ENCODE measurements at regions not wholly inside any gene's neighbourhood (a gene's known extent, or its start where the extent isn't known, plus 50 kb on each side); places are given as distances from the start of the nearest gene placed in this dataset.
A peak's percentile ranks its signal among the peaks of the same experiment; 100 is the strongest.

- TF ChIP-seq, protein P1, sequence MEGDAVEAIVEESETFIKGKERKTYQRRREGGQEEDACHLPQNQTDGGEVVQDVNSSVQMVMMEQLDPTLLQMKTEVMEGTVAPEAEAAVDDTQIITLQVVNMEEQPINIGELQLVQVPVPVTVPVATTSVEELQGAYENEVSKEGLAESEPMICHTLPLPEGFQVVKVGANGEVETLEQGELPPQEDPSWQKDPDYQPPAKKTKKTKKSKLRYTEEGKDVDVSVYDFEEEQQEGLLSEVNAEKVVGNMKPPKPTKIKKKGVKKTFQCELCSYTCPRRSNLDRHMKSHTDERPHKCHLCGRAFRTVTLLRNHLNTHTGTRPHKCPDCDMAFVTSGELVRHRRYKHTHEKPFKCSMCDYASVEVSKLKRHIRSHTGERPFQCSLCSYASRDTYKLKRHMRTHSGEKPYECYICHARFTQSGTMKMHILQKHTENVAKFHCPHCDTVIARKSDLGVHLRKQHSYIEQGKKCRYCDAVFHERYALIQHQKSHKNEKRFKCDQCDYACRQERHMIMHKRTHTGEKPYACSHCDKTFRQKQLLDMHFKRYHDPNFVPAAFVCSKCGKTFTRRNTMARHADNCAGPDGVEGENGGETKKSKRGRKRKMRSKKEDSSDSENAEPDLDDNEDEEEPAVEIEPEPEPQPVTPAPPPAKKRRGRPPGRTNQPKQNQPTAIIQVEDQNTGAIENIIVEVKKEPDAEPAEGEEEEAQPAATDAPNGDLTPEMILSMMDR (IDR thresholded peaks at IDR 0.05; ENCODE audit: insufficient read depth, low read depth, low read length, missing control alignments), result no peak
- no peak for DNase-seq (ENCODE audit: low read depth)
- H3K4me3 ChIP-seq (ENCODE audit: low read length), result no peak overlapping the region
Observed at GRCh38 chr4:176406297-176406696, 86.5 kb downstream of the SPCS3 start.

DNA sequence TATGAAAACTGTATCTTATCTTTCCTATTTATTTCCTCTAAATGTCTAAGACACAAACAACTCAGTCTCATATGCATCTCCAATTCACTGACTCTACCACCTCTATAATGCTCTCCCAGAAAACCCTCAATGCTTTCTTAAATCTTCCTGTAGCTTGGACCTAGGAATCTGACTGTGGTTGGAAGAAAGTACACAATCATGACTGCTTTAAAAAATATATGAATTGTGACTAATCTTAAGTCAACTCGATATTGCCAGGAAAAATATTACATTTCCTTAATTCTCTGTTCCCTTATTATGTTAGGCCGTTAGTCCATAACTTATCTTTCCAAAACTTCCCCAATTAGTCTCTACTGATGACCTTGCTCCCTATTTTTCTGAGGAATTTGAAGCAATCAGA lies 87.0 kb downstream of the SPCS3 start:
- no peak overlapping the region for H3K4me3 ChIP-seq (ENCODE audit: low read length)
- DNase-seq (ENCODE audit: low read depth), result no peak
- TF ChIP-seq, protein P1 (IDR thresholded peaks at IDR 0.05; ENCODE audit: insufficient read depth, low read depth, low read length, missing control alignments), result no peak

DNA sequence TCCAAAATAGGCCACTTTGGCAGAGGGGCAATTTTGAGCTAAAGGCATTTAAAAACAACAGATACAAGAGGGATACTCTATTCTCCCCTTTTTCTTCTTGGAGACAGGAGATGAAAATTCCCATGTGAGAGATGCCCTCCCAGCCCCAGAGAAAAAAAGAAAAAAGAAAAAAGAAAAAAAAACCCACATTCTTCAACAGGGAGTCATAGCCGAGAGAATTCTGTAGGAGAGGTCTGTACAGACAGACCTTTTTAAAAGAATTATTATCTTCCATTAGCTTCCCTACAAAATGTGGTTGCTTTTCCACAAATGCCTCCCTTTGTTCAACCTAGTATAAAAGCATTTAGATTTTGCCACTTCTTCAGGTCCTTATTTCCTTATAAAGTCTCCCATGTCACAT lies 89.9 kb downstream of the SPCS3 start:
- DNase-seq (ENCODE audit: low read depth), result no peak
- TF ChIP-seq, protein P1 (IDR thresholded peaks at IDR 0.05; ENCODE audit: insufficient read depth, low read depth, low read length, missing control alignments), result no peak
- H3K4me3 ChIP-seq (ENCODE audit: low read length), result no peak overlapping the region

DNA sequence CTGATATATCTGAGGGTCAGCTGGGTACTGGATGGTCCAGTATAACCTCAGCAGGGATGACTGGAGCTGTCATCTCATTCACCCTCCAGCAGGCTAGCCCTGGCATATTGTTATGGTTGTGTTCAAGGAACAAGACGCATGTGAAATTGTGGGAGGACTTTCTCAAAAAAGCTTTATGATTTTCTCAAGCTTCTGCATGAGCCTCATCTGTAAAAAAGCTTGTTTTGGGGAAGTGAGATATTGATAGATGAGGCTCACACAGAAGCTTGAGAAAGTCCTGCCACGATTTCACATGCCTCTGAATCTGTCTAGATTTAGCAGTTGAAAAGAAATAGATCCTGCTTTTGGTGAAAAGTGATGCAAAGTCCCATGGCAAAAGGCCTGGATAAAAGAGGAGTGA lies 93.4 kb downstream of the SPCS3 start:
- TF ChIP-seq, protein P1 (IDR thresholded peaks at IDR 0.05; ENCODE audit: insufficient read depth, low read depth, low read length, missing control alignments), result no peak
- H3K4me3 ChIP-seq (ENCODE audit: low read length), result no peak overlapping the region
- no peak for DNase-seq (ENCODE audit: low read depth)

DNA sequence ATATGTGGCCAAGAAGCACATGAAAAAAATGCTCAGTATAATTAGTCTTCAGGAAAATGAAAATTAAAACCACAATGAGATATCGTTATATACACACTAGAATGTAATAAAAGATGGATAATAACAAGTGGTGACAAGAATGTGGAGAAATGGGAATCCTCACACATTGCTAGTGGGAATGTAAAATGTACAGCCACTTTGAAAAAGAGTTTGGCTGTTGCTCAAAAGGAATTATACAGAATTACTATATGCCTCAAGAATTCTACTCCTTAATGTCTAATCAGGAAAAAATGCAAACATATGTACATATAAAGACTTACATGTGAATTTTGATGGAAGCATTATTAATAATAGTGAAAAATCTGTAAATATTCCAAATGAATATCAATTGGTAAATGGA lies 102.2 kb downstream of the SPCS3 start:
- TF ChIP-seq, protein P1 (IDR thresholded peaks at IDR 0.05; ENCODE audit: insufficient read depth, low read depth, low read length, missing control alignments), result no peak
- DNase-seq (ENCODE audit: low read depth), result peak; percentile 53
- no peak overlapping the region for H3K4me3 ChIP-seq (ENCODE audit: low read length)

DNA sequence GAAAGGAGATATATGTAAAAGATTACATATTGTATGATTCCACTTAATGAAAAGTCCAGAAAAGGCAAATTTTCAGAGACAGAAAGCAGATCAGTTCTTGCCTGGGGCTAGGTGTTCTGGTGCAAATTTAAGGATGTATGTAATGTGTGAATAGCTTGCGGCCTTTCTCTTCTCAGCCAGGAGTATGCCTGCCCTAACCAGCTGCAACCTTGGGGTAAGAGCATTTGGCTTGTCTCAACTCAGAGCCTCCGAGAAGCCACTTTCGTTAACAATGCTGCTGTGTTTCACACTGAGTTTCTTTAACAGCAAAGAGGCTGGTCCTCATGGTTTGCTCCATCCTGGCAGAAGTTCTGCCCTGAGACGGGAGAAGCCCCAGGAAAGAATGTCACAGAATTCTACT lies 102.7 kb downstream of the SPCS3 start:
- TF ChIP-seq, protein P1 (IDR thresholded peaks at IDR 0.05; ENCODE audit: insufficient read depth, low read depth, low read length, missing control alignments), result no peak
- peak; percentile 33 for DNase-seq (ENCODE audit: low read depth)
- no peak overlapping the region for H3K4me3 ChIP-seq (ENCODE audit: low read length)

- peak; percentile 69 for DNase-seq (ENCODE audit: low read depth)
- TF ChIP-seq, protein P1 (IDR thresholded peaks at IDR 0.05; ENCODE audit: insufficient read depth, low read depth, low read length, missing control alignments), result no peak
- H3K4me3 ChIP-seq (ENCODE audit: low read length), result no peak overlapping the region
Observed at GRCh38 chr4:176425035-176425434, 105.3 kb downstream of the SPCS3 start.

Data from epithelial cell of esophagus (primary cell).